Activated CD4-positive, alpha-beta T cell treated with anti-CD3 and anti-CD28 coated beads for 36 hours (primary cell): ENCODE measurements at regions not wholly inside any gene's neighbourhood (a gene's known extent, or its start where the extent isn't known, plus 50 kb on each side); places are given as distances from the start of the nearest gene placed in this dataset.
A peak's percentile ranks its signal among the peaks of the same experiment; 100 is the strongest.

ENCODE experiments used
- ATAC-seq: fragments of 200-7000 bp; cut with Tn5 transposase; one replicate; pipeline ENCODE4 v1.10.0; 2021; ENCODE audit warnings: mild to moderate bottlenecking, moderate library complexity
- CTCF ChIA-PET: fragments of 350-600 bp; sonication (Branson Sonifier 250); formaldehyde crosslinking; loops from one replicate; lab custom pipeline; 2021; ENCODE audit warnings: antibody characterized with exemption; lab: Charles Lee
- POLR2A ChIA-PET: fragments of 350-600 bp; sonication (Branson Sonifier 250); formaldehyde crosslinking; loops from one replicate; lab custom pipeline; 2021; ENCODE audit warnings: antibody characterized with exemption, inconsistent platforms; lab: Charles Lee
- DNase-seq: peaks from one replicate; pipeline ENCODE4 v3.0.0-alpha.2; 2020
- H3K27ac Mint-ChIP-seq: one replicate; pipeline ENCODE4 v1.8.0; 2021; ENCODE audit warnings: mixed read lengths
- H3K27me3 Mint-ChIP-seq: one replicate; pipeline ENCODE4 v1.8.0; 2021; ENCODE audit warnings: mixed read lengths
- H3K36me3 Mint-ChIP-seq: one replicate; pipeline ENCODE4 v1.8.0; 2021; ENCODE audit warnings: low read depth, mixed read lengths
- H3K4me1 Mint-ChIP-seq: one replicate; pipeline ENCODE4 v1.8.0; 2021; ENCODE audit warnings: mixed read lengths
- H3K4me3 Mint-ChIP-seq: one replicate; pipeline ENCODE4 v1.8.0; 2021; ENCODE audit warnings: mild to moderate bottlenecking, moderate library complexity, mixed read lengths
- H3K9me3 Mint-ChIP-seq: one replicate; pipeline ENCODE4 v1.8.0; 2021; ENCODE audit warnings: low read depth, mixed read lengths
- intact Hi-C, 2 experiments: fragments of 100-400 bp; cut with DNase I in 1 of 2; cut with micrococcal nuclease in 1 of 2; formaldehyde crosslinking; loops; one replicate each; pipeline versions ENCODE4 v1.14.2 to v1.15.1; 2022 to 2024; cut with DNase I, micrococcal nuclease

DNA sequence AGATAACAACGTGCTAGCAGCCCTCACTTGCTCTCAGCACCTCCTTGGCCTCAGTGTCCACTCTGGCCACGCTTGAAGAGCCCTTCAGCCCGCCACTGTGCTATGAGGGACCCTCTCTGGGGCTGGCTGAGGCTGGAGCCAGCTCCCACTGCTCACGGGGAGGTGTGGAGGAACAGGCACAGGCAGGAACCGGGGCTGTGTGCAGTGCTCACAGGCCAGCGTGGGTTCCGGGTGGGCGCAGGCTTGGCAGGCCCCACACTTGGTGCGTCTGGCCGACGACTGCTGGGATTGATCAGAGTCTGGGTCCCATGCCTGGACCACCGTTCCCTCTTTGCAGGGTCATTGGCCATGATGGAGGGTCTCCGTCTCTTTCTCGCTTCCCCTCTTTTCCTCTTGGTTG, 194.3 kb upstream of the GRAMD2B start:
- intact Hi-C loops, result no loop called here
- peaks cover 18% of the 10 kb centered on the region for H3K9me3 Mint-ChIP-seq
- no peaks in the 10 kb centered on the region for H3K4me1 Mint-ChIP-seq
- ChIA-PET POLR2A (no interaction called here), CTCF (interaction anchor here (0.6 kb wide), 1 partner anchor 373 kb away, joined by 4 read pairs; no protein-coding TSS in a partner anchor)
- no peaks in the 10 kb centered on the region for H3K36me3 Mint-ChIP-seq
- H3K27ac Mint-ChIP-seq, result no peak overlapping the region
- no peak overlapping the region for H3K4me3 Mint-ChIP-seq
- no peaks in the 10 kb centered on the region for H3K27me3 Mint-ChIP-seq
- ATAC-seq, result no peak
- DNase-seq, result no peak

- Mint-ChIP-seq H3K4me3 (no peak overlapping the region), H3K36me3 (no peaks in the 10 kb centered on the region), H3K27me3 (no peaks in the 10 kb centered on the region), H3K9me3 (peaks cover 6% of the 10 kb centered on the region), H3K4me1 (no peaks in the 10 kb centered on the region), H3K27ac (no peak overlapping the region)
- POLR2A ChIA-PET, result no interaction called here
- DNase-seq (no peak), ATAC-seq (no peak)
- CTCF ChIA-PET, result no interaction called here
- intact Hi-C loops, result no loop called here
Measured at GRCh38 chr5:126233256-126233655, 190.0 kb upstream of the GRAMD2B start.

DNA sequence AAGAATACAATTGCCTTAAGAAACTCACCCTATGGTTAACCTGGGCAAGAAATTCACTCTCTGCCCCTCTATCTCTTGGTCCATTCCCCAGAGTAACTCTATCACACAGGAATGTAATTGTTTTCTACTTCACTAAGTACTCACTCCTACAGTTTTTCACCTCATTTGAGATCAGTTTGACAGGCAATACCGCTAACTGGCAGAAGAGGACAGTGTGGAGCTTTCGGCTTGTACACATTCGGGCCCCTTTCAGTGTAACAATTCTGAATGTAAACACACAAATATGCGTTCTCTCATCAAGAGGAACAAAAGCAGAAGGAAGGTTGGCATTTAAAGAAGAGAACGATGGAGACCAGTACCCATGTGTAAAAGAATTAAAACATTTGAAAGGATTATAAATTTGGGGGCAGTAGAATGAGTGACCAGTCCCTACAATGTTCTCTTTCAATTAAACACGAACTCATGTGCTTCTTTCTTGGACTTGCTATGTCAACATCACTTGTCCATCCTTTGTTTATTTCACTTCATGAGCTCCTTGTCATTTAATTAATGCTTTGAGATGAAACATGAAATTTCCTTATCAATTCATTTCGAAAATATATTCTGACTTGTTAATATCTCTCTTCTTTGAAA, 188.5 kb upstream of the GRAMD2B start:
- intact Hi-C loops, result no loop called here
- ChIA-PET CTCF (no interaction called here), POLR2A (no interaction called here)
- H3K9me3 Mint-ChIP-seq, result peaks cover 6% of the 10 kb centered on the region
- H3K4me3 Mint-ChIP-seq, result no peak overlapping the region
- no peak overlapping the region for H3K27ac Mint-ChIP-seq
- H3K4me1 Mint-ChIP-seq, result no peaks in the 10 kb centered on the region
- no peaks in the 10 kb centered on the region for H3K27me3 Mint-ChIP-seq
- H3K36me3 Mint-ChIP-seq, result no peaks in the 10 kb centered on the region
- no peak for ATAC-seq
- DNase-seq, result peak; percentile 5

DNA sequence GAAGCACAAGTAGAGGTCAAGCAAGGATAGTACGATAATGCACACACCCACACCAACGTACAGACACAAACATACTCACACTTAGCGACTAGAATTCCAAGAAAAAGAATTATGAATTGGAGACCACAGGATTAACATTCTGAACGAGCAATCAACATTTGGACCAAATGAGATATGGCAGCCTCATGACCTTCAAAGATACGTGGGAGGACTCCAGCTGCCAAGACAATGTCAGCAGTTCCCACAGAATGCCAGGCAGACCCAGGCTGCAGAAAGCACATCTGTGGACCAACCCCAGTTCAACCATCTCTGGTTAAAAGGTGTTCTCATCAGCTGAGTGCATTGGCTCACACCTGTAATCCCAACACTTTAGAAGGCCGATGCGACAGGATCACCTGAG, 187.6 kb upstream of the GRAMD2B start:
- Mint-ChIP-seq H3K27ac (no peak overlapping the region), H3K27me3 (peaks cover 2% of the 10 kb centered on the region), H3K4me1 (no peaks in the 10 kb centered on the region), H3K9me3 (peaks cover 6% of the 10 kb centered on the region), H3K4me3 (no peak overlapping the region), H3K36me3 (no peaks in the 10 kb centered on the region)
- ChIA-PET CTCF (no interaction called here), POLR2A (no interaction called here)
- ATAC-seq, result no peak
- intact Hi-C loops, result no loop called here
- no peak for DNase-seq

DNA sequence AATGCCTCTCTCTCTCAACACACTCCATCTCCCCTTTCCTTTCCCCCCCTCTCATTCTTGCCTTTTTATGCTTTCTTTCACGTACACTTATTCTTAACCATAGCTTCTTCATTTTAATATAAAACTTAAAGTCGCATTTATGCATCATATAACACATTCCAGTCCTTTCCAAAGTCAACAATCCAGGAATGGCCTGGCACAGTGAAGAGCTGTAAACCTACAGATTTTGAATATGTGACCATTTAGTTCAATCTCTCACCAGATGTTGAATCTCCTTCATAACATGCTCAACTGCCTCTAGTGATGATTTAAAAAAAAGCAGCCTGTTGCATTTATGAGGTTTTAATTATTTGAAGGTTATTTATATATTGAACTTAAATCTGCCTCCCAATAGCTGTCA, 186.2 kb upstream of the GRAMD2B start:
- intact Hi-C loops, result no loop called here
- H3K9me3 Mint-ChIP-seq, result peaks cover under 1% of the 10 kb centered on the region
- no peaks in the 10 kb centered on the region for H3K36me3 Mint-ChIP-seq
- ChIA-PET CTCF (no interaction called here), POLR2A (no interaction called here)
- DNase-seq (no peak), ATAC-seq (no peak)
- H3K27ac Mint-ChIP-seq, result no peak overlapping the region
- H3K4me3 Mint-ChIP-seq, result no peak overlapping the region
- H3K4me1 Mint-ChIP-seq, result no peaks in the 10 kb centered on the region
- H3K27me3 Mint-ChIP-seq, result peaks cover 2% of the 10 kb centered on the region

DNA sequence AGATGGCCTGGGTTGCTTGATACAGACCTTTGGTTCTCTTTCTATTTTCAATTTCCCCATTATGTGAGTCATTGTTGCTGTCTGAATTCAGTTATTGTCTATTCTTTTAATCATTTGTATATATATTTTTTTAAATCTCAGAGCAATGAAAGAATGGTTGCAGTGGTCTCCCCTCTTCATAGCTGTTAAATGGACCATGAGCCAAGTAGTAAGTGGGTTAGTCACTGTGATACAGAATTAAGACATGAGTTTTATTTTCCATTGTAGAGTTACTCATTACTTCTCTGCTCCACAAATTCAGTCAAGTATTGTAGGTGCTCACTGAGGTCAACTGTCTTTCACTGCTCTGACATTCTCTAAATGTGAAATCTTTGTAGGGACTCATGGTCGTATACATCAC, 174.6 kb upstream of the GRAMD2B start:
- ChIA-PET POLR2A (no interaction called here), CTCF (no interaction called here)
- Mint-ChIP-seq H3K4me1 (no peaks in the 10 kb centered on the region), H3K27me3 (no peaks in the 10 kb centered on the region), H3K4me3 (no peak overlapping the region), H3K36me3 (no peaks in the 10 kb centered on the region), H3K27ac (no peak overlapping the region), H3K9me3 (peaks cover 3% of the 10 kb centered on the region)
- ATAC-seq, result no peak
- intact Hi-C loops, result no loop called here
- DNase-seq, result no peak

DNA sequence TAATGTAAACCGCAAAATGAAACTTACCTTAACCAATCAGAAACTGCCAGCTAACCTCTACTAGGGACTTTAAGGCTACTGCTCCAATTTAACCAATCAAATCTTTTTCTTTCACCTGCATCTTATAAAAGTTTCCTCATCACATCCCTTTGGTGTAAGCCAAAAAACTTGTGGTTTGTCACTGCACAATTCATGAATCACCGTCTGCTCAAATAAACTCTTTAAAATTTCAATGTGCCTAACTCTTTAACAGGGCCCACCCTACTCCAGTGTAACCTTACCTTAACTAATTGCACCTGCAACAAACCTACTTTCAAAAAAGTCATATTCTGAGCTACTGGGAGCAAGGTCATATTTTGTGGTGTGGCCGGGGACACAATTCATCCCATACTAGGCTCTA, 172.2 kb upstream of the GRAMD2B start:
- Mint-ChIP-seq H3K27me3 (no peaks in the 10 kb centered on the region), H3K4me1 (no peaks in the 10 kb centered on the region), H3K27ac (no peak overlapping the region), H3K4me3 (no peak overlapping the region), H3K36me3 (no peaks in the 10 kb centered on the region), H3K9me3 (peaks cover 3% of the 10 kb centered on the region)
- ChIA-PET CTCF (no interaction called here), POLR2A (no interaction called here)
- DNase-seq (no peak), ATAC-seq (no peak)
- intact Hi-C loops, result no loop called here

DNA sequence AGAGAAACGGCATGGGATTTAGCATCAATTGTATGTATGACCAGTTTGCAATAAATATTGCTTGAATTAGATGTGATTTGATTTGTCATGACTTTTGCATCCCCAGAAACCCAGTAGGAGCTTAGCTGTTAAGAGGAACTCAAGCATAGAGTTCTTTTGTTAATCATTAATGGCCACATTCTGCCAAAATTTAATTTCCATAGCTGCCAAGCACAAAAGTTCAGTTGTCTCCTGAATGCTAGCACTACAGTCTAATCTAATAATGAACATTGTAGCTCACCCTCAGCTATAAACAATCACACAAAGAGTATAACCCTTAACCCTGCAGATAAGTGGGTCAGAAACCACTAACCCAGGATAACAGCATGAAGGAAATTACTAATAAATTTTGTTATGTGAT, 169.8 kb upstream of the GRAMD2B start:
- Mint-ChIP-seq H3K9me3 (peaks cover 10% of the 10 kb centered on the region), H3K4me3 (no peak overlapping the region), H3K27me3 (no peaks in the 10 kb centered on the region), H3K27ac (no peak overlapping the region), H3K36me3 (no peaks in the 10 kb centered on the region), H3K4me1 (no peaks in the 10 kb centered on the region)
- intact Hi-C loops, result no loop called here
- no peak for DNase-seq
- ChIA-PET POLR2A (no interaction called here), CTCF (no interaction called here)
- no peak for ATAC-seq

DNA sequence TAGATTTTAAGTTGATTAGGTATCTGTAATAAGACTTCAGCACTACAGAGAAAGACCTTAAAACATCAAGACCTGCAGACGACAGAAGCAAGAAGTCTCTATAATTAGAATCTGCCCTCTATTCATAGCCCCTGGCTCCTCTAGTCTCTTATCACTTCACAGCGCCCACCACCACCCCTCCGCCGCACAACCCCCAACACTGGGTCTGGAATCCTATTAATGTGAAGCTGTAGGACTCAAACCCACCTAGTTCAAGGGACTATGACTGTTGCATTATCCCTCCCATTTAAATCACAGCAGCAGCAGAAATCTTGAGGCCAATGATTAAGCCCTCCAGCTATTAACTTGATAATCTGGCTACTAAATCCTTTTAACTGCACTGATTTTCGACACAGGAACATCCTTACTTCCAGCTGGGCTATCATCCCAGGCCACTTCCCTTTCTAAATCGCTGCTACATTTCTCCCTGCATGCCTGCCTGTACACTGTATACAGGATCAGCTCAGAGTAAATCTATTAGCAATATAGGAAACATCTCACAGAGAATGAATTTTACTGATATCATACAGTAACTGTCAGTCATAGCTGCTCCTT, 159.5 kb upstream of the GRAMD2B start:
- ChIA-PET POLR2A (no interaction called here), CTCF (no interaction called here)
- DNase-seq (no peak), ATAC-seq (no peak)
- no peak overlapping the region for H3K27ac Mint-ChIP-seq
- intact Hi-C loops, result no loop called here
- no peak overlapping the region for H3K4me3 Mint-ChIP-seq
- no peaks in the 10 kb centered on the region for H3K36me3 Mint-ChIP-seq
- peaks cover 4% of the 10 kb centered on the region for H3K9me3 Mint-ChIP-seq
- H3K27me3 Mint-ChIP-seq, result peaks cover 2% of the 10 kb centered on the region
- H3K4me1 Mint-ChIP-seq, result no peaks in the 10 kb centered on the region

DNA sequence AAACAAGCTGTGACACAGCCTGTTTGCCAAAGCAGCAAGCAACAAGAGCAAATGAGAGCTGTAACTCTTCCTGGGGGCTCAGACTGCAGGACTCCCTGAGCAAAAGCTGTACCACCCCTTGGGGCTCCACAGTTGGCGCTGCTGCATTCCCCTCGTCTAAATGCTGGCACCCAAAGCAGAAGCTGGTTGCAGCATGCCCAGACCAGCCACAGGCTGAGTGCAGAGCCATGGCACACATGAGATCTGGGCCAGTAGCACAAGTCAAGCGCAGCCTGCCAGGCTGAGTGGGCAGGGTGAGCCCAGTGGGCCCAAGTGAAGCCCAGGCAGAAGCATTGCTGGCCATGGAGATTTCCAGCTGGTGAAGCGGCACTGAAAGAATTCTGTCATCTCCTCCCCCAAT, 157.3 kb upstream of the GRAMD2B start:
- ChIA-PET CTCF (no interaction called here), POLR2A (no interaction called here)
- no peaks in the 10 kb centered on the region for H3K9me3 Mint-ChIP-seq
- no peaks in the 10 kb centered on the region for H3K4me1 Mint-ChIP-seq
- DNase-seq (no peak), ATAC-seq (no peak)
- no peak overlapping the region for H3K4me3 Mint-ChIP-seq
- no peak overlapping the region for H3K27ac Mint-ChIP-seq
- peaks cover 5% of the 10 kb centered on the region for H3K27me3 Mint-ChIP-seq
- intact Hi-C loops, result no loop called here
- no peaks in the 10 kb centered on the region for H3K36me3 Mint-ChIP-seq

- ChIA-PET POLR2A (no interaction called here), CTCF (no interaction called here)
- no peak for DNase-seq
- Mint-ChIP-seq H3K27ac (no peak overlapping the region), H3K36me3 (no peaks in the 10 kb centered on the region), H3K4me3 (no peak overlapping the region), H3K9me3 (no peaks in the 10 kb centered on the region), H3K4me1 (no peaks in the 10 kb centered on the region), H3K27me3 (peaks cover 5% of the 10 kb centered on the region)
- ATAC-seq, result no peak
- intact Hi-C loops, result no loop called here
Measured at GRCh38 chr5:126267438-126267837, 155.8 kb upstream of the GRAMD2B start.

DNA sequence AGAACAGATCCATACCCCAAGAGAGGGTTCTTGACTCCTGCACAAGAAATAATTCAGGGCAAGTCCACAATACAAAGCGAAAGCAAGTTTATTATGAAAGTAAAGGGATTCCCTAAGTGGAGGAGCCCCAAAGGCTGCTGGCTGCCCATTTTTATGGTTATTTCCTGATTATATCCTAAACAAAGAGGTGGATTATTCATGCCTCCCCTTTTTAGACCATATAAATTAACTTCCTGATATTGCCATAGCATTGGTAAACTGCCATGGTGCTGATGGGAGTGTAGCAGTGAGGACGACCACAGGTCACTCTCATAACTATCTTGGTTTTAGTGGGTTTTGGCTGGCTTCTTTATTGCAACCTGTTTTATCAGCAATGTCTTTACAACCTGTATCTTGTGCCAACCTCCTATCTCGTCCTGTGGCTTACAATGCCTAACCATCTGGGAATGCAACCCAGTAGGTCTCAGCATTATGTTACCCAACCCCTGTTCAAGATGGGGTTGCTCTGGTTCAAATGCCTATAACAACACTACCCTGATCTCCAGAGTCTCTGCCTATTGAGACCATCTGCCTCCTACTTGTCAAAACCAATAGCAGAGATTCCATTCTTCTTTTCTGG, 154.4 kb upstream of the GRAMD2B start:
- DNase-seq, result no peak
- H3K4me1 Mint-ChIP-seq, result no peaks in the 10 kb centered on the region
- H3K9me3 Mint-ChIP-seq, result no peaks in the 10 kb centered on the region
- CTCF ChIA-PET, result no interaction called here
- no peaks in the 10 kb centered on the region for H3K36me3 Mint-ChIP-seq
- intact Hi-C loops, result no loop called here
- POLR2A ChIA-PET, result no interaction called here
- ATAC-seq, result no peak
- peaks cover 5% of the 10 kb centered on the region for H3K27me3 Mint-ChIP-seq
- no peak overlapping the region for H3K27ac Mint-ChIP-seq
- H3K4me3 Mint-ChIP-seq, result no peak overlapping the region
